Esophagus mucosa (tissue), 1 donor: ENCODE measurements at regions not wholly inside any gene's neighbourhood (a gene's known extent, or its start where the extent isn't known, plus 50 kb on each side); places are given as distances from the start of the nearest gene placed in this dataset.
A peak's percentile ranks its signal among the peaks of the same experiment; 100 is the strongest.
"Not testable (repeated sequence)": the region's sequence is repeated elsewhere in the genome, so short reads cannot be mapped to it uniquely, and the experiment has no call there.

Source experiments
- ATAC-seq: fragments of 200-7000 bp; cut with Tn5 transposase; one replicate; pipeline ENCODE4 v1.9.1; 2020
- donor health status: DM: yes; HTN: yes; CAD: no.

- no peak for ATAC-seq
Observed at GRCh38 chr11:69905611-69906452, 86.6 kb upstream of the FGF3 start.

DNA sequence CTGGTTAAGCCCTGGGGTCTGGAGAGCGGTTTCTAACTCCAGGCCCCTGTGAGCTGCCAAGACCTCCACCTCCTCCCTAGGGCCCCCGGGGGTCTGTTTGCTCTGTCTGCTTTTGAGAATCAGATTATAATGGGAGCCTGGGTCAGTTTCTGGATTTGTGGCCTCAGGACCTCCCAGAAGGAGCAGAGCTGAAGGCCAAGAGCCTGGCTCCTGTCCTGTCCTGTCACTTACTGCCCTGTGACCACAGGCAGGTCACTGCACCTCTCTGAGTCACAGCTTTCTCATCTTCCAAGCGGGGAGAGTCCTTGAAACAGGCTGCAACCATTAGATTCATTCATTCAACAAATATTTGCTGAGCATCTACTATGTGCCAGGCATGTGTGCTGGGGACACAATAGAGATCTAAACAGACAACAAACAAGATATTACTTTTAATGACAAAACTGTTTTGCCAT is 87.3 kb upstream of the FGF3 start:
- no peak for ATAC-seq

DNA sequence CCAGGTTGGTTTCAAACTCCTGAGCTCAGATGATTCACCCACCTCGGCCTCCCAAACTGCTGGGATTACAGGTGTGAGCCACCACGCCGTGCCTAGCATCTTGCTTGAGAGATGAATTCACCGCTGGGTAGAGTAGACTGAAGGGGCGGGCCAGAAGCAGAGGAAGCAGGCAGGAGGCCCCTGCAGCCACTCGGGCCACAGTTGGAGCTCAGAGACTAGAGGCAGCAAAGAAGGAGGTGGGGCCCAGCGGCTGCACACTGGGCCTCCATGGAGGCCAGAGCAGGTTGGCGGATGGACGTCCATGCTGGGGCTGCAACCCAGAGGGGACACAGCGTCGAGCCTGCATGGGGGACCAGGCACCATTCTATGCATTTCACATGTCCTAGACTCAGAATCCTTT is 88.4 kb upstream of the FGF3 start:
- no peak for ATAC-seq

GRCh38 chr11:69908511-69909220 is 89.5 kb upstream of the FGF3 start:
- no peak for ATAC-seq

DNA sequence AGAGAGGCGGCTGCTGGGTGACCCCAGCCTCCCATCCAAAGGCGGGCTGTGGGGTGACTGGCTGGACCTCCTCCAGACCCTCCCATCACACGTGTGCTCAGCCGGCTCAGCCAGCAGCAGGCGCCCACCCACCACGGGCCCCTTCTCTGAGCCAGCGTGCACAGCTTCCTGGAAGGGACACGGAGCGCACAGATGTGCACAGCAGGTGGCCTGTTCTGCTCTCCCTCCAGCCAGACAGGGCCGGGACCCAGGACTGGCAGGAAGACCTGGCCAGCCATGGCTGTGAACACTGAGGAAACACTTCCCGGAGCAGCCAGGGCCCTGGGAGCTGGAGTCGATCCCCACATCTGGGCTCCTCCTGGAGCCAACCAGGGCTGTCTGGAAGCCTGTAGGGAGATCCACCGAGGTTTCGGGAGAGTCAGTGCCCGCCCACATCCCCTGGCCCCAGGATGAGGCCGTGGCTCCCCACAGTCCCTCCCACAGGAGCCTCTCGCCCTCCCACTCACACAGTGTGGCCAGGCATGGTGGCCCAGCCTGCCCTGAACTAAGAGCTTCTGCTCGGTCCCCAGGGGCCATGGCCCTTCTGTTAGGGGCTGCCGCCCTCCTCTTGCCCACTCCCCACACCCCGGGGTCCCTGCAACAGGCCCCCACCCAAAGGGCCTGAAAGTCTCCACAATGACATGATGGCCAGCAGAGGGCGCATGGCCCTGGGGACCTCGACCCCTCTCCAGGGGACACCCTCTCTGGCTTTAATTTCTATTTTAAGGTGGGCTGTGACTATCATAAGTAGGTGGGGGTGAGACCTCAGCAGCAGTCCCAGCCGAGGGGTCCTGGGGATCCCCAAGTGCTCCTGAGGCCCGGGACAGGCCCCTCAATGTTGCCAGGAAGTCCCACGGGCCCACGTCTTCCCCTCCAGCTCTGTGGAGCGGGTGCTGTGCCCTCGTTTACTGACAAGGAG is 90.6 kb upstream of the FGF3 start:
- ATAC-seq = no peak

DNA sequence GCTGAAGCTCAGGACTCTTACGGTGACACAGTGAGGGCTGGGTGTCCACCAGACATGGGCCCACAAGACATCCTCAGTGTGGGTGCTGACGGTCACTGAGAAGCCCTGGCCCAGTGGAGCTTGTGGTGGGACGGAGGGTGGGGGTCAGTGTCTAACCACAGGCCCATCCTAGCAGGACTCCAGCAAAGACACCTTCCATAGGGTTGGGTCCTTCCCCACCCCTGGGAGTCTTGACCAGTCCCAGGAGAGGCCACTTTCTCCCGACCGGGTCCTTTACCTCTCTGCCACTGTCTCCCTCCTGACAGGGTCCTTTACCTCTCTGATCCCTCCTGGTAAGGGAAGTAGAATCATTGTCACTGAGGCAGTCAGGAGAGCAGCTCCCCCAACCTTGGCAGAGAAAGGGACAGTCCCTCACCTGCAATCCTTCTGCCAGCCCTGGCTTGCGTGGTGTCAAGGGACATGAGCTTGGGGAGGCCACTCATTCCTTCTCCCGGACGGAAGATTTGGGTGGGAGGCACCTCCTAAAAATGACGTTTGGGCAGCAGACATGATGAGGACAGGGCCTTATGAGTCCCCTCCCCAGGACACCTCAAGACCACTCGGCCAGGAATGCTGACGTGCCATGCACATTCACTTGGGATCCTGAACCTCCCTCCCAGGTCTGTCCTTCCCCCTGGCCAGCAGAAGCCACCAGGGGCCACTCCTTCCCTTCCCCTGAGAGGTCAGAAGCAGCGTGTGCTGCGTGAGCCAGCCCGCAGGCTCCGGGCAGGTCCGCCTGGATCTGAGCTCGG is 91.5 kb upstream of the FGF3 start:
- ATAC-seq = no peak

- ATAC-seq = no peak
Observed at GRCh38 chr11:69911310-69912160, 92.3 kb upstream of the FGF3 start.

DNA sequence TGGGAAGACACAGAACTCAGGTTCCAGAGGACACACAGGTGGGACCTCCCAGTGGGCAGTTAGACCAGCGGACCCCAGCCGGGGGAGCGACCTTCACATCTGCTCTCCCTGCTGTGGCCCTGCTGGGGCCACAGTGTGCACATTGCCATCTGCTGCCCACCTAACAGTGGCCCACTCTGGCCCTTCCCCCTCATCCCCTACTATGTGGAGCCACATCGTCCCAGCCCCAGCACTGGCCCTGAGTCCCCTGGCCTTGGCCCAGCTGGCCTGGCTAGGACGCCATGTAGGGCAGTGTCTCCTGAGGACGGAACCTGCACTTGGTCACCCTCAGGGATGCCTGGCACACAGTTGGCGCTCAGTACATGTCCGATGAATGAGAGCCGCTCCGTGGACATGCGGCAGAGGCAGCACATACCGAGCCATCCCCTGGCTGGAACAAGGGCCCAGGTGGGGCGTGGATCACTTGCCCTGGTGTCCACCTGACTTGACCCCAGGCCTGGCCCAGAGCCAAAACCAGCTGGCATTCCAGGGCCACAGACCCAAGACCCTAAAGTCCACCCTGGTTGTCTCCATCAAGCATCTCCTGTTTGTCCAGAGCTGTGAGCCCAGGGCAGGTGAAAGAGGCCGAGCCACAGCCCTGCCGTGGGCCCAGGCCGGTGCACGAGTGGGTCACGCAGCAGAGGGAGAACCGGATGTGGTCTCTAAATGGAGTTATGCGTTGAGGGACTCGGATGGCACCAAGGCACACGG is 93.1 kb upstream of the FGF3 start:
- ATAC-seq = no peak

GRCh38 chr11:69912911-69913451 is 93.8 kb upstream of the FGF3 start:
- ATAC-seq = peak; percentile 56

- ATAC-seq = no peak
Observed at GRCh38 chr11:69913591-69914285, 94.5 kb upstream of the FGF3 start.

- ATAC-seq = no peak
Observed at GRCh38 chr11:69914286-69915150, 95.3 kb upstream of the FGF3 start.

DNA sequence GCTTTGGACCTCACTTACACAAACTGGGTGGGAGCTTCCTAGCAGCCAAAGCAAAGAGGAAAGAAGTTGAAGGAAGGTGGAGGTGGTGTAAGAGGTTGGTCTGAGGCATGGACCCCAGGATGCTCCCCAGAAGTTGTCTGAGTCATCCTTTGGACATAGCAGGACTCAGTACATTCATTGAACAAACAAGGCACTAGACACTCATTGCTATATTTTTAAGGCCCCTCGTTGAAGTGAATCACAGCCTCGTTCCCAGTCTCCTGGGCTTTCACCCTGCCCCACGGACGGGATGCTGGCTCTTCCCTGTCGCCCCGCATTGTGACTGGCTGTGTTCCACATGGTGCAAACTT is 95.9 kb upstream of the FGF3 start:
- no peak for ATAC-seq

DNA sequence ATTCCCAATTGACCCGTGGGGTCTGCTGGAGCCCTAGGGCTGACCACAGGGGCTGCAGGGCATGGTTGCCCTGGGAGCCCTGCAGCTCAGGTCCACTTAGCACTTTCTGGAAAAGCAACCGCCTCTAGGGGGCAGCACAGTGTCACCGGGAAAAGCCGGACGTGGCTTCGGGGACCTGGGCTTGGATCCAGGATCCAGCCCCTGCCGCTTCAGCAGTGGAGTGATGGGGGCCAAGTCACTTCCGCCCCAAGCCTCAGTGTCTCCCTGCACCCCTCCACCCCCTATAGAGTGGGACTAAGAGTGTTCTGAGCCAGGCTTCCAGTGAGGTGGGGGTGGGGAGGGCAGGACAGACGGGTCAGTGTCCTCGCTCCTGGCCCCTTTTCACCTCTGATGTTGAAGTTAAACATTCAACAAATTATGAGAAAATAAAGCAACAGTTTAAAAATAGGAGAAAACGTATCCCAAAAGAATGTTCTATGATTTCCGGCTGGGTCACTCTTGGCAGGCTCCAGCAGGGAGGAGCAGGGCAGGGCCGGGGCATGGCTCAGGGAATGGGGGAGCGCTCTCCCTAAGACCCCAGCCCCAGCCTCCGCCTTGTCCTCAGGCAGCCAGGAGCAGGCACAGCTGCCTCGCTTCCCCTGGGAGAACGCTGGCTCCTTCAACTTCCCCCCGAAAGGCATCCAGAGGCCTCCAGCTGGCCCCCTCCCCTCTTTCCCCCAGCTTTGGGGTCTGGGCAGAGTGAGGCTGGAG is 96.5 kb upstream of the FGF3 start:
- peak; percentile 37 for ATAC-seq

GRCh38 chr11:69916251-69916649 is 97.0 kb upstream of the FGF3 start:
- not testable (repeated sequence) for ATAC-seq

DNA sequence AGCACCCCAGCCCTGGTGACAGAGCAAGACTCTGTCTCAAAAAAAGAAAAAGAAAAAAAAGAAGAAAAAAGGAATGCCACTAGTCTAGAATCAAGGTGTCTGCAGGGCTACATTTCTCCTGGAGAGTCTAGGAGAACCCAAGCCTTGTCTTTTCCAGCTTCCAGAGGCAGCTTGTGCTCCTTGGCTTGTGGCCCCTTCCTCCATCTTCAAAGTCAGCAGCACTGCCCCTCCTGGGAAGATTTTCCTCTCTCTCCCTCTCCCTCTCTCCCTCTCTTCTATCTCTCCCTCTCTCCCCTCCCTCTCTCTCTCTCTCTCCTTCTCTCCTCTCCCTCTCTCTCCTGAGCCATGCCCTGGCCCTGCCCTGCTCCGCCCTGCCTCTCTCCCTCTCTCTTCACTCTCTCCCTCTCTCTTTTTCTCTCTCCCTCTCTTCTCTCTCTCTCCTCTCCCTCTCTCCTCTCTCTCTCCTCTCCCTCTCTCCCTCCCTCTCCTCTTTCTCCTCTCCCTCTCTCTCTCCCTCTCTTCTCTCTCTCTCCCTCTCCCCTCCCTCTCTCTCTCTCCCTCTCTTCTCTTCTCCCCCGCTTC is 97.7 kb upstream of the FGF3 start:
- ATAC-seq = no peak

- no peak for ATAC-seq
Observed at GRCh38 chr11:69917529-69917928, 98.3 kb upstream of the FGF3 start.

GRCh38 chr11:69918231-69918937 is 99.2 kb upstream of the FGF3 start:
- ATAC-seq = no peak
